Astrocyte (in vitro differentiated cells and primary cell): ENCODE measurements at regions not wholly inside any gene's neighbourhood (a gene's known extent, or its start where the extent isn't known, plus 50 kb on each side); places are given as distances from the start of the nearest gene placed in this dataset.

Source experiments
- CTCF ChIP-seq: IDR thresholded peaks from 2 replicates; pipeline ENCODE4 v1.5.1; 2011; ENCODE audit warnings: low read depth, mild to moderate bottlenecking, inconsistent platforms, low read length, moderate library complexity; ENCODE audit not compliant: insufficient read depth
- EZH2 ChIP-seq: IDR thresholded peaks from 2 replicates; pipeline ENCODE4 v1.6.1; 2012; ENCODE audit warnings: mild to moderate bottlenecking, low read length, inconsistent platforms; ENCODE audit not compliant: insufficient read depth

- no peak for TF ChIP-seq CTCF
- no peak for TF ChIP-seq EZH2
Observed at GRCh38 chr10:128626397-128627000, 500.3 kb upstream of the MKI67 start.
